Spleen (tissue), 7 donors: ENCODE measurements at regions not wholly inside any gene's neighbourhood (a gene's known extent, or its start where the extent isn't known, plus 50 kb on each side); places are given as distances from the start of the nearest gene placed in this dataset.

Source experiments
- CTCF ChIP-seq, 11 experiments: fragments of 200-600 bp in 7 of 11; fragments of 450-650 bp in 4 of 11; sonication (generic) in 4 of 11; IDR thresholded peaks in 8 of 11; conservative IDR thresholded peaks in 3 of 11; 1 replicate in 7 of 11; 2 replicates in 4 of 11; pipeline versions ENCODE4 v1.4.0 to v1.8.0; 2016 to 2021; ENCODE audit warnings: antibody characterized with exemption in 11 of 11, inconsistent platforms in 4 of 11, mild to moderate bottlenecking in 1 of 11
- POLR2A ChIP-seq, 3 donors: fragments of 450-650 bp; IDR thresholded peaks; one replicate each; pipeline ENCODE4 v1.5.1; 2017; ENCODE audit warnings: antibody characterized with exemption in 3 of 3, mild to moderate bottlenecking in 1 of 3
- donor health status: DM: no; HTN: no; CAD: no; lungs with moderate emphysema.
- donor health status: DM: no; HTN: no; CAD: no.
- donor health status: DM: no; HTN: no; CAD: no.

DNA sequence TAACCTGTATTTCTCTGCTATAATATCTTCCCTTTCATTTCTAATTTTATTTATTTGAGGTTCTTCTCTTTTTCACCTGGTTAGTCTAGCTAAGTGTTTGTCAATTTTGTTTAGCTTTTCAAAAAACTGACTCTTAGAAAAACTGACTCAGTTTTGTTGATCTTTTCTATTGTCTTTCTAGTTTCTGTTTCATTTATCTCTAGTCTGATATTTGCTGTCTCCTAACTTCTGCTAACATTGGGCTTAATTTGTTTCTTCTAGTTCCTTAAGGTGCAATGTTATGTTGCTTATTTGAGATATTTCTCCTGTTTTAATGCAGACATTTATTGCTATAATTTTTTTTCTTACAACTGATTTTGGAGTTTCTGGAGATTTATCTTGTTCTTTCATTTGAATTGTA is 1011.0 kb downstream of the EPHA7 start:
- TF ChIP-seq CTCF (IDR thresholded peaks at IDR 0.05 in 8 of 11, conservative IDR thresholded peaks at IDR 0.05 in 3 of 11): no peak
- TF ChIP-seq POLR2A (IDR thresholded peaks at IDR 0.05): no peak
